Progenitor cell of endocrine pancreas (in vitro differentiated cells): ENCODE measurements at regions not wholly inside any gene's neighbourhood (a gene's known extent, or its start where the extent isn't known, plus 50 kb on each side); places are given as distances from the start of the nearest gene placed in this dataset.

Source experiments
- DNase-seq: peaks from one replicate; pipeline ENCODE4 v3.0.0; 2021; ENCODE audit warnings: low spot score; ENCODE audit not compliant: unreplicated experiment
- H3K27ac Mint-ChIP-seq: 2 replicates; pipeline ENCODE4 v1.8.0; 2021; ENCODE audit warnings: mild to moderate bottlenecking, moderate library complexity, mixed read lengths
- H3K27me3 Mint-ChIP-seq: 2 replicates; pipeline ENCODE4 v1.8.0; 2021; ENCODE audit warnings: mixed read lengths
- H3K36me3 Mint-ChIP-seq: 2 replicates; pipeline ENCODE4 v1.8.0; 2022; ENCODE audit warnings: mixed read lengths; ENCODE audit not compliant: insufficient read depth
- H3K4me1 Mint-ChIP-seq: 2 replicates; pipeline ENCODE4 v1.8.0; 2021; ENCODE audit warnings: low read depth, mixed read lengths
- H3K4me3 Mint-ChIP-seq: 2 replicates; pipeline ENCODE4 v1.8.0; 2021; ENCODE audit warnings: low read depth, mild to moderate bottlenecking, moderate library complexity, mixed read lengths
- H3K9me3 Mint-ChIP-seq: 2 replicates; pipeline ENCODE4 v1.8.0; 2021; ENCODE audit warnings: low read depth, mixed read lengths
- CTCF ChIP-seq: fragments of 200-600 bp; sonication (generic); IDR thresholded peaks from one replicate; pipeline ENCODE4 v1.5.0; 2021; ENCODE audit warnings: antibody characterized with exemption, mild to moderate bottlenecking; ENCODE audit not compliant: unreplicated experiment

GRCh38 chr2:15753811-15754702 is 162.4 kb downstream of the DDX1 start:
- Mint-ChIP-seq H3K27ac (peak overlapping the region; percentile 37), H3K4me1 (peaks cover 2% of the 10 kb centered on the region), H3K9me3 (peaks cover 5% of the 10 kb centered on the region), H3K4me3 (no peak overlapping the region), H3K36me3 (no peaks in the 10 kb centered on the region), H3K27me3 (peaks cover 54% of the 10 kb centered on the region)
- TF ChIP-seq CTCF = no peak
- no peak for DNase-seq

- Mint-ChIP-seq H3K9me3 (peaks cover 5% of the 10 kb centered on the region), H3K4me1 (peaks cover 2% of the 10 kb centered on the region), H3K36me3 (no peaks in the 10 kb centered on the region), H3K27ac (no peak overlapping the region), H3K4me3 (no peak overlapping the region), H3K27me3 (peaks cover 53% of the 10 kb centered on the region)
- DNase-seq = no peak
- no peak for TF ChIP-seq CTCF
Observed at GRCh38 chr2:15754703-15755099, 163.0 kb downstream of the DDX1 start.

GRCh38 chr2:15755528-15755927 is 163.9 kb downstream of the DDX1 start:
- Mint-ChIP-seq H3K4me1 (peaks cover 2% of the 10 kb centered on the region), H3K27me3 (peaks cover 53% of the 10 kb centered on the region), H3K36me3 (no peaks in the 10 kb centered on the region), H3K9me3 (peaks cover 5% of the 10 kb centered on the region), H3K4me3 (no peak overlapping the region), H3K27ac (no peak overlapping the region)
- no peak for TF ChIP-seq CTCF
- DNase-seq = no peak

- DNase-seq = no peak
- H3K4me3 Mint-ChIP-seq = no peak overlapping the region
- no peaks in the 10 kb centered on the region for H3K36me3 Mint-ChIP-seq
- H3K4me1 Mint-ChIP-seq = peaks cover 2% of the 10 kb centered on the region
- TF ChIP-seq CTCF = no peak
- peaks cover 56% of the 10 kb centered on the region for H3K27me3 Mint-ChIP-seq
- peaks cover 5% of the 10 kb centered on the region for H3K9me3 Mint-ChIP-seq
- no peak overlapping the region for H3K27ac Mint-ChIP-seq
Observed at GRCh38 chr2:15756011-15756550, 164.4 kb downstream of the DDX1 start.

GRCh38 chr2:15756882-15757819 is 165.5 kb downstream of the DDX1 start:
- Mint-ChIP-seq H3K4me3 (no peak overlapping the region), H3K27ac (no peak overlapping the region), H3K27me3 (peaks cover 62% of the 10 kb centered on the region), H3K4me1 (peaks cover 2% of the 10 kb centered on the region), H3K9me3 (peaks cover 5% of the 10 kb centered on the region), H3K36me3 (no peaks in the 10 kb centered on the region)
- no peak for TF ChIP-seq CTCF
- DNase-seq = no peak
